ENCODE measurements at regions not wholly inside any gene's neighbourhood (a gene's known extent, or its start where the extent isn't known, plus 50 kb on each side); places are given as distances from the start of the nearest gene placed in this dataset.

- peaks cover 0 to 8% (median 0%) of the 10 kb centered on the region in 5 experiments for H3K9me3 ChIP-seq (ENCODE audit: control extremely low read depth in 1 of 5, control insufficient read depth in 4 of 5, insufficient read depth in 2 of 5, low read depth in 1 of 5, low read length in 4 of 5)
- no peaks in the 10 kb centered on the region for H3K4me1 ChIP-seq (ENCODE audit: control extremely low read depth in 1 of 4, control insufficient read depth in 4 of 4, insufficient read depth in 4 of 4, low read length in 3 of 4)
- DNase-seq: no peak
- H3K36me3 ChIP-seq (ENCODE audit: control insufficient read depth in 4 of 4, insufficient read depth in 4 of 4, low read length in 3 of 4): no peaks in the 10 kb centered on the region
- H3K4me3 ChIP-seq (ENCODE audit: control insufficient read depth in 1 of 7, extremely low read depth in 1 of 7, insufficient read depth in 4 of 7, low read depth in 2 of 7, low read length in 6 of 7): no peak overlapping the region
- POLR2A ChIA-PET: no interaction called here
- 93% methylated on average over 4 of the region's 4 CpGs for WGBS (ENCODE audit: insufficient coverage)
- CTCF ChIA-PET: no interaction called here
- no peaks in the 10 kb centered on the region for H3K27me3 ChIP-seq (replicated peaks in 2 of 5; ENCODE audit: control insufficient read depth in 4 of 5, insufficient read depth in 5 of 5, low read length in 4 of 5)
- H3K27ac ChIP-seq (ENCODE audit: insufficient read depth in 1 of 2, low read depth in 1 of 2, low read length in 2 of 2, poor library complexity in 1 of 2, severe bottlenecking in 2 of 2): no peak overlapping the region
Measured at GRCh38 chr5:143931476-143931875, 119.5 kb downstream of the HMHB1 start.

DNA sequence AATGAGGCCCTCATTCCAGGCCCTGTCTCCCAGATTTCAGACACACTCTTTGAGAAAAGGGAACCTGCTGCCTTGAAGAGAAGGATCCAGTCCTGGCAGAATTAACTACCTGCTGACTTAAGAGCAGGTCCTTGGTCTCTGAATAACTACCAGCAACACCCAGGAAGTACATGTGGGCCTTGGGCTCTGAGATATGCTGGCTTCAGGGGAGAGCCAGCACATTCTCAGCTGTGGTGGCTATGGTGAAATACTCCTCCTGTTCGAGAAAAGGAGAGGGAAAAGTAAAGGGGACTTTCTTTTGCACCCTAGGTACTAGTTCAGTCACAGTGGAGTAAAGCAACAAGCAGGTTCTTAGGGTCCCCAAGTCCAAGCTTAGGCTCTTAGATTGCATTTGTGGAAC, 120.0 kb downstream of the HMHB1 start:
- 86% methylated on average over 1 of the region's 1 CpG for WGBS (ENCODE audit: insufficient coverage)
- no peaks in the 10 kb centered on the region for H3K27me3 ChIP-seq (replicated peaks in 2 of 5; ENCODE audit: control insufficient read depth in 4 of 5, insufficient read depth in 5 of 5, low read length in 4 of 5)
- CTCF ChIA-PET: no interaction called here

GRCh38 chr5:143932584-143932983, 120.6 kb downstream of the HMHB1 start:
- H3K4me3 ChIP-seq (ENCODE audit: control insufficient read depth in 1 of 7, extremely low read depth in 1 of 7, insufficient read depth in 4 of 7, low read depth in 2 of 7, low read length in 6 of 7): no peak overlapping the region
- peaks cover 0 to 8% (median 0%) of the 10 kb centered on the region in 5 experiments for H3K9me3 ChIP-seq (ENCODE audit: control extremely low read depth in 1 of 5, control insufficient read depth in 4 of 5, insufficient read depth in 2 of 5, low read depth in 1 of 5, low read length in 4 of 5)
- no peak overlapping the region for H3K27ac ChIP-seq (ENCODE audit: insufficient read depth in 1 of 2, low read depth in 1 of 2, low read length in 2 of 2, poor library complexity in 1 of 2, severe bottlenecking in 2 of 2)
- no peaks in the 10 kb centered on the region for H3K27me3 ChIP-seq (replicated peaks in 2 of 5; ENCODE audit: control insufficient read depth in 4 of 5, insufficient read depth in 5 of 5, low read length in 4 of 5)
- POLR2A ChIA-PET: no interaction called here
- H3K36me3 ChIP-seq (ENCODE audit: control insufficient read depth in 4 of 4, insufficient read depth in 4 of 4, low read length in 3 of 4): no peaks in the 10 kb centered on the region
- 100% methylated on average over 1 of the region's 1 CpG for WGBS (ENCODE audit: insufficient coverage)
- no peak for DNase-seq
- CTCF ChIA-PET: no interaction called here
- no peaks in the 10 kb centered on the region for H3K4me1 ChIP-seq (ENCODE audit: control extremely low read depth in 1 of 4, control insufficient read depth in 4 of 4, insufficient read depth in 4 of 4, low read length in 3 of 4)

More for the DNA sequence above, 120.0 kb downstream of the HMHB1 start:
- Histone ChIP-seq H3K4me3 (ENCODE audit: control insufficient read depth in 1 of 7, extremely low read depth in 1 of 7, insufficient read depth in 4 of 7, low read depth in 2 of 7, low read length in 6 of 7) (no peak overlapping the region), H3K27ac (ENCODE audit: insufficient read depth in 1 of 2, low read depth in 1 of 2, low read length in 2 of 2, poor library complexity in 1 of 2, severe bottlenecking in 2 of 2) (no peak overlapping the region), H3K36me3 (ENCODE audit: control insufficient read depth in 4 of 4, insufficient read depth in 4 of 4, low read length in 3 of 4) (no peaks in the 10 kb centered on the region), H3K9me3 (ENCODE audit: control extremely low read depth in 1 of 5, control insufficient read depth in 4 of 5, insufficient read depth in 2 of 5, low read depth in 1 of 5, low read length in 4 of 5) (peaks cover 0 to 8% (median 0%) of the 10 kb centered on the region in 5 experiments), H3K4me1 (ENCODE audit: control extremely low read depth in 1 of 4, control insufficient read depth in 4 of 4, insufficient read depth in 4 of 4, low read length in 3 of 4) (no peaks in the 10 kb centered on the region)
- no peak for DNase-seq
- POLR2A ChIA-PET: no interaction called here

GRCh38 chr5:143933451-143933850, 121.5 kb downstream of the HMHB1 start:
- Histone ChIP-seq H3K4me1 (ENCODE audit: control extremely low read depth in 1 of 4, control insufficient read depth in 4 of 4, insufficient read depth in 4 of 4, low read length in 3 of 4) (no peaks in the 10 kb centered on the region), H3K36me3 (ENCODE audit: control insufficient read depth in 4 of 4, insufficient read depth in 4 of 4, low read length in 3 of 4) (no peaks in the 10 kb centered on the region), H3K27ac (ENCODE audit: insufficient read depth in 1 of 2, low read depth in 1 of 2, low read length in 2 of 2, poor library complexity in 1 of 2, severe bottlenecking in 2 of 2) (no peak overlapping the region), H3K9me3 (ENCODE audit: control extremely low read depth in 1 of 5, control insufficient read depth in 4 of 5, insufficient read depth in 2 of 5, low read depth in 1 of 5, low read length in 4 of 5) (peaks cover 0 to 10% (median 0%) of the 10 kb centered on the region in 5 experiments), H3K4me3 (ENCODE audit: control insufficient read depth in 1 of 7, extremely low read depth in 1 of 7, insufficient read depth in 4 of 7, low read depth in 2 of 7, low read length in 6 of 7) (no peak overlapping the region), H3K27me3 (replicated peaks in 2 of 5; ENCODE audit: control insufficient read depth in 4 of 5, insufficient read depth in 5 of 5, low read length in 4 of 5) (no peaks in the 10 kb centered on the region)
- DNase-seq: no peak
- POLR2A ChIA-PET: no interaction called here
- 40% methylated on average over 1 of the region's 3 CpGs for WGBS (ENCODE audit: insufficient coverage)
- CTCF ChIA-PET: no interaction called here

DNA sequence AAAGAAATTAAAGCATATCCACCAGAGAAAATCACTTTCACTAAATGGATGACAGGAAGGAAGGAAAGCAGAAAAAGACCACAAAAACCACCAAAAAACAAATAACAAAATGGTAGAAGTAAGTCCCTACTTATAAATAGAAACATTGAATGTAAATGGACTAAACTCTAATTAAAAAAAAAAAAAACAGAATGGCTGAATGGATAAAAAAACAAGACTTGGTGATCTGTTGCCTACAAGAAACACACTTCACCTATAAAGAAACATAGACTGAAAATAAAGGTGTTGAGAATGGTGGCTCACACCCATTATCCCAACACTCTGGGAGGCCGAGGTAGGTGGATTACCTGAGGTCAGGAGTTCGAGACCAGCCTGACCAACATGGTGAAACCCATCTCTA, 122.9 kb downstream of the HMHB1 start:
- Histone ChIP-seq H3K4me3 (ENCODE audit: control insufficient read depth in 1 of 7, extremely low read depth in 1 of 7, insufficient read depth in 4 of 7, low read depth in 2 of 7, low read length in 6 of 7) (no peak overlapping the region), H3K27me3 (replicated peaks in 2 of 5; ENCODE audit: control insufficient read depth in 4 of 5, insufficient read depth in 5 of 5, low read length in 4 of 5) (no peaks in the 10 kb centered on the region), H3K27ac (ENCODE audit: insufficient read depth in 1 of 2, low read depth in 1 of 2, low read length in 2 of 2, poor library complexity in 1 of 2, severe bottlenecking in 2 of 2) (no peak overlapping the region), H3K36me3 (ENCODE audit: control insufficient read depth in 4 of 4, insufficient read depth in 4 of 4, low read length in 3 of 4) (no peaks in the 10 kb centered on the region), H3K4me1 (ENCODE audit: control extremely low read depth in 1 of 4, control insufficient read depth in 4 of 4, insufficient read depth in 4 of 4, low read length in 3 of 4) (no peaks in the 10 kb centered on the region), H3K9me3 (ENCODE audit: control extremely low read depth in 1 of 5, control insufficient read depth in 4 of 5, insufficient read depth in 2 of 5, low read depth in 1 of 5, low read length in 4 of 5) (peaks cover 0 to 10% (median 0%) of the 10 kb centered on the region in 5 experiments)
- CTCF ChIA-PET: no interaction called here
- no peak for DNase-seq
- WGBS (ENCODE audit: insufficient coverage): 100% methylated on average over 1 of the region's 2 CpGs
- POLR2A ChIA-PET: no interaction called here

DNA sequence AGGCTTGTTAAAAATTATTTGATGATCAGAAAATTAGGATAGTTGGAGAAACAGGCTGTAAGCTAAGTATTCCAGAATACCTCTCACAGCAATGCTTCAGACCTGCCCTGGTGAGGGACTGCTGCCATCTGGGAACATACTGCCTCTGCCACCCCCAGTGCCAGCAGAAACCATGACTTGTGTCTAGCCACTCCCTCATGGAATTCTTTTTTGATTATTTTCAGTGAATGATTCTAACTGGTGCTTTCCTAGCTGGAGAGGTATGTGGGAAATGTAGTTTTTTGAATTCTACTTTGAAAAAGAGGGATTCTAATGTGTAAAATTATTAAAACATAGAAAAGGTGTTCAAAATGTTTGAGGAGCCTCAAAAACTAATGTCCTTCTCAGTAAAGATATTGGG, 126.3 kb downstream of the HMHB1 start:
- DNase-seq: no peak
- ChIA-PET CTCF (no interaction called here), POLR2A (no interaction called here)
- Histone ChIP-seq H3K9me3 (ENCODE audit: control extremely low read depth in 1 of 5, control insufficient read depth in 4 of 5, insufficient read depth in 2 of 5, low read depth in 1 of 5, low read length in 4 of 5) (peaks cover 0 to 23% (median 0%) of the 10 kb centered on the region in 5 experiments), H3K27me3 (replicated peaks in 2 of 5; ENCODE audit: control insufficient read depth in 4 of 5, insufficient read depth in 5 of 5, low read length in 4 of 5) (no peaks in the 10 kb centered on the region), H3K27ac (ENCODE audit: insufficient read depth in 1 of 2, low read depth in 1 of 2, low read length in 2 of 2, poor library complexity in 1 of 2, severe bottlenecking in 2 of 2) (no peak overlapping the region), H3K4me3 (ENCODE audit: control insufficient read depth in 1 of 7, extremely low read depth in 1 of 7, insufficient read depth in 4 of 7, low read depth in 2 of 7, low read length in 6 of 7) (no peak overlapping the region), H3K36me3 (ENCODE audit: control insufficient read depth in 4 of 4, insufficient read depth in 4 of 4, low read length in 3 of 4) (no peaks in the 10 kb centered on the region), H3K4me1 (ENCODE audit: control extremely low read depth in 1 of 4, control insufficient read depth in 4 of 4, insufficient read depth in 4 of 4, low read length in 3 of 4) (no peaks in the 10 kb centered on the region)

GRCh38 chr5:143946837-143947236, 134.9 kb downstream of the HMHB1 start:
- DNase-seq: no peak
- no peaks in the 10 kb centered on the region for H3K27me3 ChIP-seq (replicated peaks in 2 of 5; ENCODE audit: control insufficient read depth in 4 of 5, insufficient read depth in 5 of 5, low read length in 4 of 5)
- H3K4me1 ChIP-seq (ENCODE audit: control extremely low read depth in 1 of 4, control insufficient read depth in 4 of 4, insufficient read depth in 4 of 4, low read length in 3 of 4): no peaks in the 10 kb centered on the region
- H3K36me3 ChIP-seq (ENCODE audit: control insufficient read depth in 4 of 4, insufficient read depth in 4 of 4, low read length in 3 of 4): no peaks in the 10 kb centered on the region
- CTCF ChIA-PET: no interaction called here
- POLR2A ChIA-PET: no interaction called here
- peaks cover 3 to 17% (median 7%) of the 10 kb centered on the region in 5 experiments for H3K9me3 ChIP-seq (ENCODE audit: control extremely low read depth in 1 of 5, control insufficient read depth in 4 of 5, insufficient read depth in 2 of 5, low read depth in 1 of 5, low read length in 4 of 5)
- no peak overlapping the region for H3K4me3 ChIP-seq (ENCODE audit: control insufficient read depth in 1 of 7, extremely low read depth in 1 of 7, insufficient read depth in 4 of 7, low read depth in 2 of 7, low read length in 6 of 7)
- no CpG with 5 or more reads among the region's 1 CpG for WGBS (ENCODE audit: insufficient coverage)
- H3K27ac ChIP-seq (ENCODE audit: insufficient read depth in 1 of 2, low read depth in 1 of 2, low read length in 2 of 2, poor library complexity in 1 of 2, severe bottlenecking in 2 of 2): no peak overlapping the region
